Activated CD4-positive, alpha-beta T cell treated with anti-CD3 and anti-CD28 coated beads, Interleukin-10, Interleukin-2, amounts not matched to agents 100 ng/mL and 50 ng/mL, durations not matched to agents 16 hours and 8 hours (primary cell): ENCODE measurements at regions not wholly inside any gene's neighbourhood (a gene's known extent, or its start where the extent isn't known, plus 50 kb on each side); places are given as distances from the start of the nearest gene placed in this dataset.
"Not testable (repeated sequence)": the region's sequence is repeated elsewhere in the genome, so short reads cannot be mapped to it uniquely, and the experiment has no call there.

Source experiments
- DNase-seq: peaks from one replicate; pipeline ENCODE4 v3.0.0-alpha.2; 2020

GRCh38 chr1:78301141-78301540, 189.6 kb upstream of the PTGFR start:
- DNase-seq, result no peak

GRCh38 chr1:78303620-78304019, 187.2 kb upstream of the PTGFR start:
- no peak for DNase-seq

- no peak for DNase-seq
Observed at GRCh38 chr1:78304341-78304740, 186.4 kb upstream of the PTGFR start.

GRCh38 chr1:78304761-78305160, 186.0 kb upstream of the PTGFR start:
- no peak for DNase-seq

DNA sequence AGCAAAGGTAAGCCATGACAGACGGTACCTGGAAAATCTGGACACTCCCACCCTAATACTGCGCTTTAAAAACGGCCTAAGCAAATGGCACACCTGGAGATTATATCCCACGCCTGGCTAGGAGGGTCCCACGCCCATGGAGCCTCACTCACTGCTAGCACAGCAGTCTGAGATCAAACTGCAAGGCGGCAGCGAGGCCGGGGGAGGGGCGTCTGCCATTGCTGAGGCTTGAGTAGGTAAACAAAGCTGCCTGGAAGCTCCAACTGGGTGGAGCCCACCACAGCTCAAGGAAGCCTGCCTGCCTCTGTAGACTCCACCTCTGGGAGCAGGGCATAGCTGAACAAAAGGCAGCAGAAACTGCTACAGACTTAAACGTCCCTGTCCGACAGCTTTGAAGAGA, 180.5 kb upstream of the PTGFR start:
- DNase-seq, result not testable (repeated sequence)

- no peak for DNase-seq
Observed at GRCh38 chr1:78318011-78318410, 172.8 kb upstream of the PTGFR start.

- DNase-seq, result no peak
Observed at GRCh38 chr1:78319603-78320002, 171.2 kb upstream of the PTGFR start.

- no peak for DNase-seq
Observed at GRCh38 chr1:78322928-78323680, 167.7 kb upstream of the PTGFR start.

DNA sequence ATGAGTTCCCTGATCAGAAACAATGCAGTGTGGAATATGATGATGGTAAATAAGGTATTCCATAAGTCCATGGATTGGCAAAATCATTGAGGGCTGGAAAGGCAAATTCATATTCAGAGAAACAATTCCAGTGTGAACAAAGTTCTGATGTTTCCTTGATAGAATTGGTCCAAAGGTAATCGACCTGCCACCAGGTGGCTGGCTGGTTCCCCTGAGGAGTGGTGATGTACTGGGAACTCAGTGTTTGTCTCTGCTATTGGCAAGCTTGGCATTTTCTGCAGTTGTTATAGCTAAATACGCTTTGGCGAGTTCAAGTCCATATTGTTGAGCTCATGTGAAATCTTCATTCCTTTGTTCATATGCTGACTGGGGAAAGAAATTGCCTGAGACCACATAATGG, 165.5 kb upstream of the PTGFR start:
- DNase-seq, result no peak

DNA sequence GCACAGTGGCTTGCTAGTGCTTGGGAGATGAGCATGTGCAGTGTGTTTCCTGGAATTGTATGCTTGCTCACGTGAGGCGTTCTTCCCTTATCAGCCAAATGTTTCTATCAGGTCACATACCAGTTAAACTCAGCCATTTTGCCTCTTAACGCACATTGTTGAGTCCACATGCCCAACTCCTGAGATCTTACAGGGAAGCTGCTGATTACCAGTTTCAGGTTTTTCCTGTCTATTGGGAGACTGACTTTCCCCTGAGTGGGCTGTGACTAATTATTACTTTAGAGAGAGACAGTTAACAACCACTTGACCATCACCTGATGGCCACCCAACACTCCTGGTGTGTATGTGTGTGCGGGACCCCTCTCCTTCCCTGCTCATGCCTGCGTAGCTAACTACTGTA, 161.3 kb upstream of the PTGFR start:
- no peak for DNase-seq

DNA sequence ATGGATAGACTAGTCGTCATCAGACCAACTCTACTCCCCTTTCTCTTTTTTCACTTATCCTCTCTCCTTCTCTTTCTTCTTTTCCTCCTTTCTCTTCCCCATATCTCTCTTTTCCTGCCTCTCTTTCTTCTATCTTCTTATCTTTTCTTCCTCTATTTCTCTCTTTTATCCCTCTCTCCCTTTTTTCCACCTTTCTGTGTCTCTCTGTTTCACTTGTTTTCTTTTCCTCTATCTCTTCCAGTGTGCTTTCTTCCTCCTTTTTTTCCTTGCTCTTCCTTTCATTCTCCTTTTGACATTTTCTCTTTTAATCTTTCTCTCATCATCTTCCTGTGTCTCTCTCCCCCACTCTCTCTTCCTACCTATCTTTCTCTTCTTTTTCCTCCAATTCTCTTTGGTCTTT, 159.0 kb upstream of the PTGFR start:
- DNase-seq, result no peak

GRCh38 chr1:78333502-78333901, 157.3 kb upstream of the PTGFR start:
- DNase-seq, result peak; percentile 17

DNA sequence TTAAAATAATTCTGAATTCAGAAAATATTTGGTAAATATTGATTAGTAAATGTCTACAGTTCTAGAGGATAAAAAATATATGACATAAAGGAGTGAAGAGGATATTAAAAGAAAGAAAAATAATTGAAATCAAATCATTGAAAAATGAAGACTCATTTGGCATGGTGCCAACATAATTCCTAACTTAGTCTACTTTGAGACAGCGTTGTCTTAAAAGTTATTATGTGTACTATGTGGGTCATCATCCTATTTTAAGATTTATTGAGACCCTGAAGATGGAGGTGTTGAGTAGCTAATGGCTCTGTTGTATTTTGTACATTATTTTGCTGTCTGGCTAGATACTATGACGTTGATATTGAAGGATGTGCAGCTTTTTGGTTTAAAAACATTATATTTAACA, 156.7 kb upstream of the PTGFR start:
- DNase-seq, result no peak

GRCh38 chr1:78334952-78335351, 155.8 kb upstream of the PTGFR start:
- DNase-seq, result no peak

DNA sequence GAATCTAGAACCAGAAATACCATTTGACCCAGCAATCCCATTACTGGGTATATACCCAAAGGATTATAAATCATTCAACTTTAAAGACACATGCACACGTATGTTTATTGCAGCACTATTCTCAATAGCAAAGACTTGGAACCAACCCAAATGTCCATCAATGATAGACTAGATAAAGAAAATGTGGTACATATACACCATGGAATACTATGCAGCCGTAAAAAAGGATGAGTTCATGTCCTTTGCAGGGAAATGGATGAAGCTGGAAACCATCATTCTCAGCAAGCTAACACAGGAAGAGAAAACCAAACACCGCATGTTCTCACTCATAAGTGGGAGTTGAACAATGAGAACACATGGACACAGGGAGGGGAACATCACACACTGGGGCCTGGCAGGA, 154.0 kb upstream of the PTGFR start:
- DNase-seq, result not testable (repeated sequence)

GRCh38 chr1:78339490-78339889, 151.3 kb upstream of the PTGFR start:
- peak; percentile 17 for DNase-seq

DNA sequence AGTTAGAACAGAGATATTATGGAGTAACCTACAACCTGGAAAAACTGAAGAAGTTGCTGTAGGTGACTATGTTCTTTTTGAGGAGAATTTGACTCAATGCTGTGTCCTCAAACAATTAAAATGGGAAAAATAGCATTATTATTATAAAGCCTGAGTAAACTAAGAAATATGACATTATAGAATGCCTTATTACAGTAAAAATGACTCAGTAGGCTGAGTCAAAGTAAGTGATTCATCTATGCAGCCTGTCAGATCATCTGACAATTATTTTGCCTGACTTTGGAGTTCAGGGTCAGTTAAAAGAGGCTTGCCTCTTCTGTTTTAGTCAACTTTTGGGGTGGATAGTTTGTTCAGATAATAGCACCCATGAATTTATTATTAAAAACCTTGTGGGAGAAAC, 150.8 kb upstream of the PTGFR start:
- DNase-seq, result peak; percentile 4

GRCh38 chr1:78348496-78349284, 142.1 kb upstream of the PTGFR start:
- no peak for DNase-seq

GRCh38 chr1:78351551-78352216, 139.1 kb upstream of the PTGFR start:
- DNase-seq, result no peak

DNA sequence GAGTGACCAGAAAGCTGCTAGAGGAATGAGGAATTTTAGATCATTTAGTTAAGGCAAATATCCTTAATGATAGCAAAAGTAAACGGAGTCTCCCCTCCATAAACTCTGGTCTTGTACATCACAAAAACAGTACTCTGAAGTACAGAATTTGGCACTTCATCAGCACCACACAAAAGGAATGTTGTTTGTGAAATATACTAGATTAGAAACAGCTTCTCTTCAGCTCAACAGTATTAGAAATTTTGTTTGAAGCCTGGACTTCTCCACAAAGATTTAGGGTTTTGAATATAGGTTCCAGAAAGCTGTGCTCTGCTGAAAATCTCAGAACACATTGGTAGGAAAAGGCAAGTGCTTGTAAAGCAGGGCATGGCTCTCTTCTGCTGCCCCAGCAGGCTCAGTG, 135.1 kb upstream of the PTGFR start:
- DNase-seq, result no peak

DNA sequence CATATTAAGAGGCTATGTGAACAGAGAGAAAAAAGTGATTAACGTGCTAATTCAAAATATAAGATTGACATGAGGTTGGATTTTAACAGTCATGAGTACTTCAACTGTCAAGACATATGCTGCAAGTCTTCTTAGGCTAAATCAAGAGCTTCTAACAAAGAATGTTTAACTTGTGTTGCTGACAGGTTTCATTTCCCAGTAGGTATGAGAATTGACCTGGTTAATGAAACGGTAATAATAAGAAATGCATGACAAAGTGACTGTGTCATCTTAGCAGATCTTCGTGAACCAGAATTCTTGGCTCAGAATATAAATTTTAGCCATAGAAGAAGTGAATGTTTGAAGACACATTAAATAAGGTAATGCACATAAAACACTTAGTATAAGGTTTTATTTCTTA, 132.6 kb upstream of the PTGFR start:
- no peak for DNase-seq

GRCh38 chr1:78359666-78360065, 131.1 kb upstream of the PTGFR start:
- no peak for DNase-seq

DNA sequence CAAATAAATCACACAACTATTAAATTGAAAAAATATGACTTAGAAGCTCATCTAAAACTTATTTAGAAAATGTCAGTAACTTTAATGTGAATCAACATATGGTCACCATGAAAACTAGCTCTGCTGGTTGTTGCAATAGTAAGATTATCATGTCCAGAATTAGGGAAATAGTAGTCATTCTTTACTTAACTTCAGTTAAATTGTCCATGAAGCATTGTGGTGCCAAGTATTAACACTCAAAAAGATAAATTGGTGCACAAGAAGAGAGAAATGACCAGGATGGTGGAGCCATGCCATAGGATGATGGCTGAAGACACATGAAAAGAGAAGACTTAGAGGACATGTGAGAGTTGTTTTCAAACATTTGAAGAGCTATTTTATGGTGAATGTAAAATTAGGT, 130.2 kb upstream of the PTGFR start:
- DNase-seq, result no peak

- no peak for DNase-seq
Observed at GRCh38 chr1:78367700-78368099, 123.1 kb upstream of the PTGFR start.
